ENCODE measurements at regions not wholly inside any gene's neighbourhood (a gene's known extent, or its start where the extent isn't known, plus 50 kb on each side); places are given as distances from the start of the nearest gene placed in this dataset.

- Histone ChIP-seq H3K27ac (no peak overlapping the region), H3K4me3 (no peak overlapping the region), H3K9me3 (no peaks in the 10 kb centered on the region), H3K4me1 (peaks cover 18% of the 10 kb centered on the region), H3K36me3 (no peaks in the 10 kb centered on the region), H3K27me3 (no peaks in the 10 kb centered on the region)
- TF ChIP-seq CTCF (IDR thresholded peaks at IDR 0.05) (no peak), POLR2AphosphoS5 (IDR thresholded peaks at IDR 0.05; ENCODE audit: insufficient read depth in 1 of 2, low read depth in 1 of 2) (no peak), POLR2A (IDR thresholded peaks at IDR 0.05) (no peak)
- no peak for DNase-seq (ENCODE audit: extremely low spot score in 2 of 2)
- intact Hi-C loops (cut with DNase I), result no loop called here
These were observed 94.5 kb upstream of the TMEM178A start for GRCh38 chr2:39571111-39571731.

GRCh38 chr2:39573276-39573675 is 92.4 kb upstream of the TMEM178A start:
- no peak for TF ChIP-seq POLR2AphosphoS5 (IDR thresholded peaks at IDR 0.05; ENCODE audit: insufficient read depth in 1 of 2, low read depth in 1 of 2)
- TF ChIP-seq POLR2A (IDR thresholded peaks at IDR 0.05), result no peak
- no peak for TF ChIP-seq CTCF (IDR thresholded peaks at IDR 0.05)
- Histone ChIP-seq H3K36me3 (no peaks in the 10 kb centered on the region), H3K4me3 (no peak overlapping the region), H3K27ac (no peak overlapping the region), H3K9me3 (no peaks in the 10 kb centered on the region), H3K4me1 (peaks cover 10% of the 10 kb centered on the region), H3K27me3 (no peaks in the 10 kb centered on the region)
- DNase-seq (ENCODE audit: extremely low spot score in 2 of 2), result no peak
- intact Hi-C loops (cut with DNase I), result no loop called here

GRCh38 chr2:39581866-39582265 is 83.9 kb upstream of the TMEM178A start:
- H3K4me3 ChIP-seq, result no peak overlapping the region
- H3K9me3 ChIP-seq, result no peaks in the 10 kb centered on the region
- TF ChIP-seq POLR2AphosphoS5 (IDR thresholded peaks at IDR 0.05; ENCODE audit: insufficient read depth in 1 of 2, low read depth in 1 of 2) (no peak), POLR2A (IDR thresholded peaks at IDR 0.05) (no peak), CTCF (IDR thresholded peaks at IDR 0.05) (no peak)
- intact Hi-C loops (cut with DNase I), result no loop called here
- H3K4me1 ChIP-seq, result no peaks in the 10 kb centered on the region
- no peaks in the 10 kb centered on the region for H3K27me3 ChIP-seq
- no peak for DNase-seq (ENCODE audit: extremely low spot score in 2 of 2)
- no peaks in the 10 kb centered on the region for H3K36me3 ChIP-seq
- H3K27ac ChIP-seq, result no peak overlapping the region

GRCh38 chr2:39583213-39583612 is 82.5 kb upstream of the TMEM178A start:
- Histone ChIP-seq H3K9me3 (no peaks in the 10 kb centered on the region), H3K4me1 (no peaks in the 10 kb centered on the region), H3K27me3 (no peaks in the 10 kb centered on the region), H3K4me3 (no peak overlapping the region), H3K36me3 (no peaks in the 10 kb centered on the region), H3K27ac (no peak overlapping the region)
- TF ChIP-seq POLR2AphosphoS5 (IDR thresholded peaks at IDR 0.05; ENCODE audit: insufficient read depth in 1 of 2, low read depth in 1 of 2), result no peak
- TF ChIP-seq POLR2A (IDR thresholded peaks at IDR 0.05), result no peak
- intact Hi-C loops (cut with DNase I), result no loop called here
- no peak for DNase-seq (ENCODE audit: extremely low spot score in 2 of 2)

- TF ChIP-seq POLR2A (IDR thresholded peaks at IDR 0.05), result no peak
- TF ChIP-seq CTCF (IDR thresholded peaks at IDR 0.05), result no peak
- TF ChIP-seq POLR2AphosphoS5 (IDR thresholded peaks at IDR 0.05; ENCODE audit: insufficient read depth in 1 of 2, low read depth in 1 of 2), result no peak
- H3K9me3 ChIP-seq, result no peaks in the 10 kb centered on the region
- intact Hi-C loops (cut with DNase I), result no loop called here
- no peaks in the 10 kb centered on the region for H3K4me1 ChIP-seq
- H3K27me3 ChIP-seq, result no peaks in the 10 kb centered on the region
- H3K4me3 ChIP-seq, result no peak overlapping the region
- no peaks in the 10 kb centered on the region for H3K36me3 ChIP-seq
- H3K27ac ChIP-seq, result no peak overlapping the region
- no peak for DNase-seq (ENCODE audit: extremely low spot score in 2 of 2)
These were observed 81.9 kb upstream of the TMEM178A start for GRCh38 chr2:39583781-39584180.
